Glutamatergic neuron (in vitro differentiated cells): ENCODE measurements at regions not wholly inside any gene's neighbourhood (a gene's known extent, or its start where the extent isn't known, plus 50 kb on each side); places are given as distances from the start of the nearest gene placed in this dataset.
A peak's percentile ranks its signal among the peaks of the same experiment; 100 is the strongest.

Source experiments
- DNase-seq: peaks from one replicate; pipeline ENCODE4 v3.0.0; 2022
- H3K27ac Mint-ChIP-seq: one replicate; pipeline ENCODE4 v1.8.0; 2020; ENCODE audit warnings: mild to moderate bottlenecking, mixed read lengths, inconsistent platforms; ENCODE audit not compliant: unreplicated experiment
- H3K27me3 Mint-ChIP-seq: one replicate; pipeline ENCODE4 v1.8.0; 2020; ENCODE audit warnings: mild to moderate bottlenecking, moderate library complexity, mixed read lengths, inconsistent platforms; ENCODE audit not compliant: unreplicated experiment
- H3K36me3 Mint-ChIP-seq: one replicate; pipeline ENCODE4 v1.8.0; 2020; ENCODE audit warnings: mild to moderate bottlenecking, mixed read lengths, inconsistent platforms; ENCODE audit not compliant: unreplicated experiment
- H3K4me1 Mint-ChIP-seq: one replicate; pipeline ENCODE4 v1.8.0; 2020; ENCODE audit warnings: mild to moderate bottlenecking, low read depth, mixed read lengths, inconsistent platforms; ENCODE audit not compliant: unreplicated experiment
- H3K4me3 Mint-ChIP-seq: one replicate; pipeline ENCODE4 v1.8.0; 2020; ENCODE audit warnings: mild to moderate bottlenecking, mixed read lengths, inconsistent platforms; ENCODE audit not compliant: unreplicated experiment
- H3K9me3 Mint-ChIP-seq: one replicate; pipeline ENCODE4 v1.8.0; 2020; ENCODE audit warnings: mild to moderate bottlenecking, moderate library complexity, mixed read lengths, inconsistent platforms; ENCODE audit not compliant: unreplicated experiment
- TF ChIP-seq, protein P1 (sequence below): fragments of 200-600 bp; sonication (generic); IDR thresholded peaks from one replicate; pipeline ENCODE4 v1.5.0; 2021; ENCODE audit not compliant: partially characterized antibody, unreplicated experiment

- no peak overlapping the region for H3K4me3 Mint-ChIP-seq
- H3K27me3 Mint-ChIP-seq, result peaks cover 2% of the 10 kb centered on the region
- H3K27ac Mint-ChIP-seq, result no peak overlapping the region
- H3K9me3 Mint-ChIP-seq, result no peaks in the 10 kb centered on the region
- peaks cover 6% of the 10 kb centered on the region for H3K4me1 Mint-ChIP-seq
- no peaks in the 10 kb centered on the region for H3K36me3 Mint-ChIP-seq
- TF ChIP-seq, protein P1, sequence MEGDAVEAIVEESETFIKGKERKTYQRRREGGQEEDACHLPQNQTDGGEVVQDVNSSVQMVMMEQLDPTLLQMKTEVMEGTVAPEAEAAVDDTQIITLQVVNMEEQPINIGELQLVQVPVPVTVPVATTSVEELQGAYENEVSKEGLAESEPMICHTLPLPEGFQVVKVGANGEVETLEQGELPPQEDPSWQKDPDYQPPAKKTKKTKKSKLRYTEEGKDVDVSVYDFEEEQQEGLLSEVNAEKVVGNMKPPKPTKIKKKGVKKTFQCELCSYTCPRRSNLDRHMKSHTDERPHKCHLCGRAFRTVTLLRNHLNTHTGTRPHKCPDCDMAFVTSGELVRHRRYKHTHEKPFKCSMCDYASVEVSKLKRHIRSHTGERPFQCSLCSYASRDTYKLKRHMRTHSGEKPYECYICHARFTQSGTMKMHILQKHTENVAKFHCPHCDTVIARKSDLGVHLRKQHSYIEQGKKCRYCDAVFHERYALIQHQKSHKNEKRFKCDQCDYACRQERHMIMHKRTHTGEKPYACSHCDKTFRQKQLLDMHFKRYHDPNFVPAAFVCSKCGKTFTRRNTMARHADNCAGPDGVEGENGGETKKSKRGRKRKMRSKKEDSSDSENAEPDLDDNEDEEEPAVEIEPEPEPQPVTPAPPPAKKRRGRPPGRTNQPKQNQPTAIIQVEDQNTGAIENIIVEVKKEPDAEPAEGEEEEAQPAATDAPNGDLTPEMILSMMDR, result no peak
- DNase-seq, result no peak
These were observed 192.1 kb upstream of the RGMB start for GRCh38 chr5:98581112-98581997.

GRCh38 chr5:98583586-98583985 is 189.9 kb upstream of the RGMB start:
- no peak for DNase-seq
- H3K4me3 Mint-ChIP-seq, result no peak overlapping the region
- TF ChIP-seq, protein P1, result no peak

GRCh38 chr5:98585661-98586310 is 187.7 kb upstream of the RGMB start:
- TF ChIP-seq, protein P1, result no peak
- Mint-ChIP-seq H3K9me3 (peaks cover 4% of the 10 kb centered on the region), H3K27me3 (no peaks in the 10 kb centered on the region), H3K27ac (peak overlapping the region; percentile 1), H3K4me3 (no peak overlapping the region), H3K36me3 (peaks cover 9% of the 10 kb centered on the region), H3K4me1 (peaks cover 32% of the 10 kb centered on the region)
- no peak for DNase-seq

More at GRCh38 chr5:98583586-98583985, 189.9 kb upstream of the RGMB start:
- H3K4me1 Mint-ChIP-seq, result peaks cover 23% of the 10 kb centered on the region
- peaks cover 2% of the 10 kb centered on the region for H3K27me3 Mint-ChIP-seq
- no peak overlapping the region for H3K27ac Mint-ChIP-seq
- peaks cover 2% of the 10 kb centered on the region for H3K9me3 Mint-ChIP-seq
- H3K36me3 Mint-ChIP-seq, result no peaks in the 10 kb centered on the region

DNA sequence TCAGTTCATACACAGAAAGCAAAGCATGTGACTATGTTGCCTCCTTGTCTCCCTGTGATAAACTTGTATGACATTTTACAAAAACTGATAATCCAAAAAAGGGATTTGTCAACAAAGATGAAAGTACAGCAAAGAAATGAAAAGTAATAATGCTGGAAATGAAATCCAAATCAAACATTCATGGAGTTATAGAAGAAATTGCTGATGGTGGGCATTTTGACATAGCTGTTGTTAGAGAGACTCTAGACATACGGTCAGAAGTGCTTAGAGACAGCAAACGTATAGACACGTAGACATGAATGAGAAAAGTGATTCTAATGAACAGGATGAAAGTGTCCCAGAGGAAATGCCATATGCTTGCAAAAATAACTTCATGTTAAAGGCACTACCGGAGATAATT is 186.9 kb upstream of the RGMB start:
- no peak for DNase-seq
- Mint-ChIP-seq H3K4me3 (peak overlapping the region; percentile 34), H3K36me3 (peaks cover 9% of the 10 kb centered on the region)

More for the DNA sequence above, 186.9 kb upstream of the RGMB start:
- Mint-ChIP-seq H3K27me3 (no peaks in the 10 kb centered on the region), H3K9me3 (peaks cover 5% of the 10 kb centered on the region), H3K27ac (peak overlapping the region; percentile 62), H3K4me1 (peaks cover 32% of the 10 kb centered on the region)
- TF ChIP-seq, protein P1, result no peak
